ENCODE measurements at regions not wholly inside any gene's neighbourhood (a gene's known extent, or its start where the extent isn't known, plus 50 kb on each side); places are given as distances from the start of the nearest gene placed in this dataset.
"Not testable (repeated sequence)": the region's sequence is repeated elsewhere in the genome, so short reads cannot be mapped to it uniquely, and the experiment has no call there.

DNA sequence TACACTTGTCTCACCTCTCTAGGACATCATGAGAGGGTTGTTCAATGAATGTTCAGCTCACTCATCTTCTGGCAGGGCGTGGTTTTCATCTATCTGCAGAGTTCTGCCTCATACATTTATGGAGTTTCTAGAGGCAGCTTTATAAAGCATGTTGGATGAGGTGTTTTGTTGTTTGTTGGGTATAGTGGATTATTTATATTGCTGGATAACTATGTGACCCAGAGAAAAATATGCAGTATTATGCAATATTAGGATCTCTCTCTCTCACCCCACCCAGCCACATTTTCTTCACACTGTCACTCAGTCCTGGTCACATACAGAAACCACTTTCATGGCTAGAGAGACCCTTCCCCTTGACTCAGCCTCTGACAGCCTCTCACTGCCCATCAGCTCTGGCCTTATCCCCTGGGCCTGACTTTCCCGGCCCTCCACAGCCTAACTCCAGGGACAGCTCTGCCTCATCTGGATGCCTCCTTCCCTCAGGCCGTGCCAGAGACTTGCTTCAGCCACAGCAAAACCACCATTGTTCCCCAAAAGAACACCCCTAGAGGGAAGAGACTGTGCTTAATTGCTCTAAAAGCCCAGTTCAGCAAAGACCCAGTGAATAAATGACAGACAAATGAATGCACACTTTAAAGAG lies 260.3 kb downstream of the MYCN start:
- TF ChIP-seq, protein P1, sequence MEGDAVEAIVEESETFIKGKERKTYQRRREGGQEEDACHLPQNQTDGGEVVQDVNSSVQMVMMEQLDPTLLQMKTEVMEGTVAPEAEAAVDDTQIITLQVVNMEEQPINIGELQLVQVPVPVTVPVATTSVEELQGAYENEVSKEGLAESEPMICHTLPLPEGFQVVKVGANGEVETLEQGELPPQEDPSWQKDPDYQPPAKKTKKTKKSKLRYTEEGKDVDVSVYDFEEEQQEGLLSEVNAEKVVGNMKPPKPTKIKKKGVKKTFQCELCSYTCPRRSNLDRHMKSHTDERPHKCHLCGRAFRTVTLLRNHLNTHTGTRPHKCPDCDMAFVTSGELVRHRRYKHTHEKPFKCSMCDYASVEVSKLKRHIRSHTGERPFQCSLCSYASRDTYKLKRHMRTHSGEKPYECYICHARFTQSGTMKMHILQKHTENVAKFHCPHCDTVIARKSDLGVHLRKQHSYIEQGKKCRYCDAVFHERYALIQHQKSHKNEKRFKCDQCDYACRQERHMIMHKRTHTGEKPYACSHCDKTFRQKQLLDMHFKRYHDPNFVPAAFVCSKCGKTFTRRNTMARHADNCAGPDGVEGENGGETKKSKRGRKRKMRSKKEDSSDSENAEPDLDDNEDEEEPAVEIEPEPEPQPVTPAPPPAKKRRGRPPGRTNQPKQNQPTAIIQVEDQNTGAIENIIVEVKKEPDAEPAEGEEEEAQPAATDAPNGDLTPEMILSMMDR (IDR thresholded peaks at IDR 0.05) = no peak

DNA sequence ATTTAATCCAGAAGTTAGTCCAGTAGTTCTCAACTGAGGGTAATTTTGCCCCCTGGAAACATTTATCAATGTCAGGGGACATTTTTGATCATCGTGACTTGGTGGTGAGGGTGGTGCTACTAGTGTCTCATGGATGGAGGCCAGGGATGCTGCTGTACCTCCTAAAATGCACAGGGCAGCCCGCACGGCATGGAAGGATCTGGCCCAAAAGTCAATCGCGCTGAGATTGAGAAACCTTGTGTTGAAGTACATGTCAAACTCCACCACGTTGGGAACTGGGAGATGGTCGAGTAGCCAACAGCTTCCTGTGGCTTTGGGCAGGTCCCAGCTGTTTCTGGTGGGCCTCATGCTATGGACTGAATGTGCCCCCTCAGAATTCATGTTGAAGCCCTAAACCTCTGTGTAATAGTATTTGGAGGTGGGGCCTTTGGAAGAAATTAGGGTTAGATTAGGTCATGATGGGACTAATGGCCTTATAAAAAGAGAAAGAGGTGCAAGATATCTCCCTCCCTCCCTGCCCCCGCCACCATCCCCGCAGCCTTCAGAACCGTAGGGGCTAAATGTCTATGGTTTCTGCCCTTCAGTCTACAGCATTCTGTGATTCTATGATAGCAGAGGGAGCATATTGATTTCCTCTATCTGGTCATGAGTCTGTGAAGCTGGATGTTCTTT lies 259.7 kb downstream of the MYCN start:
- no peaks in the 10 kb centered on the region for H3K36me3 ChIP-seq (ENCODE audit: control insufficient read depth, insufficient read depth, low read length)
- H3K27ac ChIP-seq = no peak overlapping the region
- TF ChIP-seq, protein P1 (IDR thresholded peaks at IDR 0.05) = no peak
- H3K4me2 ChIP-seq (ENCODE audit: low read length) = no peak overlapping the region
- no peaks in the 10 kb centered on the region for H3K27me3 ChIP-seq (ENCODE audit: control insufficient read depth, insufficient read depth, low read length)
- H3K79me2 ChIP-seq = no peaks in the 10 kb centered on the region
- no peak overlapping the region for H3K9ac ChIP-seq
- H3K4me3 ChIP-seq (ENCODE audit: low read depth, low read length) = no peak overlapping the region
- no peaks in the 10 kb centered on the region for H3K4me1 ChIP-seq
- H3K9me3 ChIP-seq (ENCODE audit: control insufficient read depth, low read length) = no peaks in the 10 kb centered on the region
- no peak overlapping the region for H2AFZ ChIP-seq

More for the DNA sequence above, 260.3 kb downstream of the MYCN start:
- H3K4me3 ChIP-seq (ENCODE audit: low read depth, low read length) = no peak overlapping the region
- no peaks in the 10 kb centered on the region for H3K79me2 ChIP-seq
- no peaks in the 10 kb centered on the region for H3K9me3 ChIP-seq (ENCODE audit: control insufficient read depth, low read length)
- H3K4me1 ChIP-seq = no peaks in the 10 kb centered on the region
- H3K27ac ChIP-seq = no peak overlapping the region
- no peak overlapping the region for H3K4me2 ChIP-seq (ENCODE audit: low read length)
- no peaks in the 10 kb centered on the region for H3K36me3 ChIP-seq (ENCODE audit: control insufficient read depth, insufficient read depth, low read length)
- H2AFZ ChIP-seq = no peak overlapping the region
- H3K9ac ChIP-seq = no peak overlapping the region
- H3K27me3 ChIP-seq (ENCODE audit: control insufficient read depth, insufficient read depth, low read length) = no peaks in the 10 kb centered on the region

DNA sequence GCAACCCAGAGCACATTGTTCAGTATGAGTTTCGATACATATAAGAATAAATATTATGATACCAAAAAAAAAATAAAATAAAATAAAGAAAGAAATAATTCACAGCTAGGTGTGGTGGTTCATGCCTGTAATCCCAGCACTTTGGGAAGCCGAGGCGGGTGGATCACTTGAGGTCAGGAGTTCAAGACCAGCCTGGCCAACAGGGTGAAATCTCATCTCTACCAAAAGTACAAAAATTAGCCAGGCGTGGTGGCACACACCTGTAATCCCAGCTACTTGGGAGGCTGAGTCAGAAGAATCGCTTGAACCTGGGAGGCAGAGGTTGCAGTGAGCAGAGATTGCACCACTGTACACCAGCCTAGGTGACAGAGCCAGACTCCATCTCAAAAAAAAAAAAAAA lies 258.9 kb downstream of the MYCN start:
- not testable (repeated sequence) for H2AFZ ChIP-seq; H3K27ac ChIP-seq; H3K9me3 ChIP-seq (ENCODE audit: control insufficient read depth, low read length); H3K4me3 ChIP-seq (ENCODE audit: low read depth, low read length); H3K79me2 ChIP-seq; H3K36me3 ChIP-seq (ENCODE audit: control insufficient read depth, insufficient read depth, low read length); H3K9ac ChIP-seq; H3K4me1 ChIP-seq; H3K4me2 ChIP-seq (ENCODE audit: low read length); H3K27me3 ChIP-seq (ENCODE audit: control insufficient read depth, insufficient read depth, low read length)

DNA sequence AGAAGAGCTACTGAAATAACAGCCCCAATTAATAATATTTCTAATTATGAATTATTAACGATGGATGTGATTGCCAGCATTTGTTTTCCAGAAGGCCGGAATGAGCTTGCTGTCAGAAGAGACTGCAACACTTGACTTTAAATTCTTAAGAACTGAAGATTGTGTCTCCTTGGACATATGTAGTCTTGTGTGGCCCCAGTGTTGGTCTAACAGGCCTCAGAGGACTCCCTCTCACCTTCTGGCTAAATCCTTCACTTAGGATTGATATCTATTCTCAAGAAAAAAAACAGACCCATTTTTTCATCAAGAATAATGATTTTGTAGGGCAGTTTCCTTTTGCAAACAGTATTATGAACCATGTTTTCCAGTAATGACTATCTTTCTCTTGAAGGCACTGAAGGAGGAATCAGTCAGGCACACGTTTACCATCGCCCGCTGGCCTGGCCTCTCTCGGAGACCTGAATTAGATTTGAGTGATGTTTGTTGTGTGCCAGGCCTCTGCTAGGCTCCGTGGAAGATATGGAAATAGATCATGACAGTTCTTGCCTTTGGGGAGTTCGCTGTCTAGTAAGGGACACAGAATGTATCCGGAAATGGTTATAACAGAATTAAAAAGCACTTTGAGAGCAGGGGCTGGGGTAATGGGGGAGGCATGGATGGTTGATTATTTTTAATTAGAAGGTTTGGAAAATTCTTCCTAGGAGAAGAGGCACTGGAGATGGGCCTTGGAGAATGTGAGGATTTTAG lies 258.0 kb downstream of the MYCN start:
- Histone ChIP-seq H3K4me2 (ENCODE audit: low read length) (no peak overlapping the region), H3K79me2 (no peaks in the 10 kb centered on the region), H3K27me3 (ENCODE audit: control insufficient read depth, insufficient read depth, low read length) (no peaks in the 10 kb centered on the region), H2AFZ (no peak overlapping the region), H3K9me3 (ENCODE audit: control insufficient read depth, low read length) (no peaks in the 10 kb centered on the region), H3K36me3 (ENCODE audit: control insufficient read depth, insufficient read depth, low read length) (no peaks in the 10 kb centered on the region), H3K9ac (no peak overlapping the region), H3K4me1 (no peaks in the 10 kb centered on the region), H3K4me3 (ENCODE audit: low read depth, low read length) (no peak overlapping the region), H3K27ac (no peak overlapping the region)
- TF ChIP-seq, protein P1 (IDR thresholded peaks at IDR 0.05) = no peak

DNA sequence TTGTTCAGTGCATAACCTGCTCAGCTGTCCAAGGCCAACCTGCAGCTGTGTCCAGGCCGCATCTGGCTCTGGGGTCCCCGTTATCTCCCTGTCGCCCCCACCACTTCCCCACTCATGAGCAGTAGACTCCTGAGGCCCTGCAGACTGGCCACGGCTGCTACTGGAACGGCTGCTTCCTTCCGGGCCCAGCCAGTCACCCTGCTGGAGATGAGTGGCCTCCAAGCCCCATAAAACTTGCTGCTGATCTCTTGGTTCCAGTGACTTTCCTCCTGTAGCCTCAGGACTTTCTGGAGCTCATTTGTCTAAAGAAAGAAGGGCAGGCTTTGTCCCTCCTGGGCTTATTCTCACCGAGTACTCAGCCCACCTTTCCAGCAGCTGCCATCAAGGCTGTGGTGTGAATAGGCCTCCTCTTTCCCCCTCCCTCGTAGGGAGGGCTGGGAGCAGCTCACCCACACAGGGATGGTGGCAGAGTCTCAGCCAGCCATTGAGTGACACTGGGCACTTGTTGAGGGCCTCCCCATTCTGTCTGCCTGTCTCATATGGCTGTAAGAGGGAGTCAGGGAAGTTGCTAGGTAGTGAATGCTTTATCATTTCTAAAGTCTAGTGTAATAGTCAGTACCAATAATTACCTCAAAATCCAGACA lies 257.3 kb downstream of the MYCN start:
- Histone ChIP-seq H3K4me3 (ENCODE audit: low read depth, low read length) (no peak overlapping the region), H3K79me2 (no peaks in the 10 kb centered on the region), H3K36me3 (ENCODE audit: control insufficient read depth, insufficient read depth, low read length) (no peaks in the 10 kb centered on the region), H3K27ac (no peak overlapping the region), H3K4me2 (ENCODE audit: low read length) (no peak overlapping the region), H2AFZ (no peak overlapping the region), H3K9ac (no peak overlapping the region), H3K9me3 (ENCODE audit: control insufficient read depth, low read length) (no peaks in the 10 kb centered on the region), H3K4me1 (no peaks in the 10 kb centered on the region), H3K27me3 (ENCODE audit: control insufficient read depth, insufficient read depth, low read length) (no peaks in the 10 kb centered on the region)
- TF ChIP-seq, protein P1 (IDR thresholded peaks at IDR 0.05) = no peak
